MV-4-11 (cell line): ENCODE measurements at regions not wholly inside any gene's neighbourhood (a gene's known extent, or its start where the extent isn't known, plus 50 kb on each side); places are given as distances from the start of the nearest gene placed in this dataset.
"Not testable (repeated sequence)": the region's sequence is repeated elsewhere in the genome, so short reads cannot be mapped to it uniquely, and the experiment has no call there.

Experiments used
- DNase-seq: peaks from one replicate; lab custom pipeline; 2025; lab: John Stamatoyannopoulos, UW

- DNase-seq, result no peak
Observed at GRCh38 chr1:181948372-181948771, 113.1 kb downstream of the ZNF648 start.

DNA sequence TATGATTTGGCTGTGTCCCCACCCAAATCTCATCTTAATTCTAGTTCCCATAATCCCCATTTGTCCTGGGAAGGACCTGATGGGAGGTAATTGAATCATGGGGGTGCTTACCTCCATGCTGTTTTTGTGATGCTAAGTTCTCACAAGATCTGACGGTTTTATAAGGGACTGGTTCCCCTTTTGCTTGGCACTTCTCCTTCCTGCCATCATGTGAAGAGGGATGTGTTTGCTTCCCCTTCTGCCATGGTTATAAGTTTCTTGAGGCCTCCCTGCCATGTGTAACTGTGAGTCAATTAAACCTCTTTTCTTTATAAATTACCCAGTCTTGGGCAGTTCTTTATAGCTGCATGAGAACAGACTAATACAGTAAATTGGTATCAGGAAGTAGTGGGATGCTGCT lies 114.1 kb downstream of the ZNF648 start:
- peak; percentile 90 for DNase-seq

- DNase-seq, result peak; percentile 40
Observed at GRCh38 chr1:181936768-181937581, 124.5 kb downstream of the ZNF648 start.

- DNase-seq, result no peak
Observed at GRCh38 chr1:181936269-181936668, 125.2 kb downstream of the ZNF648 start.

- DNase-seq, result no peak
Observed at GRCh38 chr1:181931873-181932272, 129.6 kb downstream of the ZNF648 start.

DNA sequence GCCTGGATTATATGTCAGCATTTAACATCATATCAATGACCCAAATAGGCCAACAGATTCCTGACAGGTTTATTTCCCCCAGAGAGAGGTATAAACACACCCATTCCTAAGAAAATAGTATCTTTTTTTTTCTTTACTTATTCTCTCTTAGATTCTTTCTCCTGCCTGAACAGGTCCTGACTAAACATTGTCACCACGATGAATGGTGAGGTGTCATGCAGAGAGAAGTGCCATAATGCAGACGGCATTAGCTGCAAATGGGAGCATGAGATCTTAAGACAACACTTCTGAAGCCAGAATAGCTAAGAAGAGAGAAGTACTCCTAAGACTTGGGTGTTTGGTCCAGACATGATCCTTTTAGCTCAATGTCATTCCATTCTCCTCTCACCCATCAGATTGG lies 131.3 kb downstream of the ZNF648 start:
- no peak for DNase-seq

DNA sequence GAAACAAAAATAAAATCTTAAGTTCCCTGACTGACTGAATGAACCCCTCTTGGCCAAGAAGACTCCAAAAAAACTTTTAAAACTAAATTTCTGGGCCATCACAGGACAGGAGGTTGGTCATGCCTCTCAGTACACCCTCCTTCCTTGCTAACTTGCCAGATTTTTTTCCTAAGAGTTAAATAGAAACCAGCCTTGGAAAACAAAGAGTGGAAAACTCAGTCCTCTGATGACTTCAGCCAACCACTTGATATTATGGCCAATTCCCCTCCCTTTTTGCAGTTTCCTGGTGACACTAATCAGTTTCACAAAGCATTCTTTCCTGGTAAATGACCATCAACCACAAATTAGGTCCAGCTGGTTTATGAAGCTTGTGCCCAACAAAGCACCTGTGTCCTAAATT lies 134.8 kb downstream of the ZNF648 start:
- no peak for DNase-seq

DNA sequence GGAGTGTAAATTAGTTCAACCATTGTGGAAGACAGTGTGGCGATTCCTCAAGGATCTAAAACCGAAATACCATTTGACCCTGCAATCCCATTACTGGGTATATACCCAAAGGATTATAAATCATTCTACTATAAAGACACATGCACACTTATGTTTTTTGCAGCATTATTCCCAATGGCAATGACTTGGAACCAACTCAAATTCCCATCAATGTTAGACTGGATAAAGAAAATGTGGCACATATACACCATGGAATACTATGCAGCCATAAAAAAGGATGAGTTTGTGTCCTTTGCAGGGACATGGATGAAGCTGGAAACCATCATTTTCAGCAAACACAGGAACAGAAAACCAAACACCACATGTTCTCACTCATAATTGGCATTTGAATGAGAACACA lies 137.5 kb downstream of the ZNF648 start:
- not testable (repeated sequence) for DNase-seq

DNA sequence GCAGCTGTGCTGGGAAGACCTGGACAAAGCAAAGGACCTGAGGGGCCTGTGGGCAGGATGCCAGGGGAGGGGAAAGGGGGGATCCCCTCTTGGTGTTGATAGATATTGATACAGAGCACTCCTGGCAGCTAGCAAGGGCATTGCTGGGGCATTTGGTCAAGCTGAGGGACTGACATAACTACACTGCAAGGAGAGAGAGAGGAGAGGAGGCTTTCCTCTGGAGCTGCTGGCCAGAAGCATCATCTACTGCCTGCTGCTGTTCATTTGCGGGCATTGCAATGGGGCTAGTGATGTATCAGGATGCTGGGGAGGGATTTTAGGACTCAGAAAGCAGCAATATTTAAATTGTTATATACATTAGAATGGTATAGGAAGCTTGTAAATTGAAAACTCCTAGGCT lies 142.0 kb downstream of the ZNF648 start:
- DNase-seq, result no peak

DNA sequence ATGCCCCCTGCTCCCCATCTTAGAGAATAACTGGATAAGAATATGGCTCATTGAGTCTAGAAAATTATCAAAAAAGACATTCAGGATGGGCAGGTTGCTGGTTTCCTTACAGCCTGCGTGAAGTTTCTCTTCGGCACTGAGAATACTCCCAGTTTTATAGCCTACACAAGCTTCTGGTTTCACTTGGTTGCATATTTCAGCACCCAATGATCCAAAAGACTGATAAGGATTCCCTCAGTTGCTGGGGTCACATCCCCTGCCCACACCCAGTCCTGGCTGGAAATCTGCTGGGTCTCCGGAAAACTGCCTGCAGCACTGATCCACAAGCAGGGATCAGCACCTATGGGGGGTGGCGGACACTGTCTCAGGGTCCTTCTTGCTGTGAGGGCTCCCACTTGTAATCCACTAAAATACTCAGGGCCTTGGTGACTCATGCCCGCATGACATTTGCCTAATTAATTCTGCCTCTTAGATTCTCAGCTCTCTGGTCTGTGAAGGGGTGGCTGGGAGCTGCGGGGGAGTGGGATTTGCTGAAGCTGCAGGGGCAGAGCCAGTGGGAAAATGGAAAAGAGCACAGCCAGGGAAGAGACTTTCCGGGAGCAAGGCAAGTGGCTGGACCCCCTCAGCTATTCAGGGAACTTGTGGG lies 142.5 kb downstream of the ZNF648 start:
- no peak for DNase-seq

DNA sequence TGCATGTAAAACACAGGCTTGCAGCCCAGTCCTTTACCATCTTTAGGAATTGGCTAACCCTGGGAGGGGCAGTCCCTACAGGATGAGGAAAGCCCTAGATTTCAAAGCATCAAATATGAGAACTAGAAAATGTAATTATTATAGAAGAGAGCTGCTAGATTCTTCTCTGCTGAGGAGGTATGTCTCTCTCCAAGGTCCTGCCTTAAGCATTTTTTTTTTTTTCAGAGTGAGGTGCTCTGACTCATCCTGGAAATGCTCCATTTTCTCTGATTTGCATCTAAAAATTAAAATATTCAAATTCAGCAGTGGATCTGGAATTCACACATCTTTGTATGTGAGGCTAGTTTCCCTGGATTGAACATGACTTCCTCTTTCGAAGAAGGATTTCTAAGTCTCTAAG lies 149.8 kb downstream of the ZNF648 start:
- DNase-seq, result no peak

- DNase-seq, result no peak
Observed at GRCh38 chr1:181910905-181911304, 150.6 kb downstream of the ZNF648 start.

DNA sequence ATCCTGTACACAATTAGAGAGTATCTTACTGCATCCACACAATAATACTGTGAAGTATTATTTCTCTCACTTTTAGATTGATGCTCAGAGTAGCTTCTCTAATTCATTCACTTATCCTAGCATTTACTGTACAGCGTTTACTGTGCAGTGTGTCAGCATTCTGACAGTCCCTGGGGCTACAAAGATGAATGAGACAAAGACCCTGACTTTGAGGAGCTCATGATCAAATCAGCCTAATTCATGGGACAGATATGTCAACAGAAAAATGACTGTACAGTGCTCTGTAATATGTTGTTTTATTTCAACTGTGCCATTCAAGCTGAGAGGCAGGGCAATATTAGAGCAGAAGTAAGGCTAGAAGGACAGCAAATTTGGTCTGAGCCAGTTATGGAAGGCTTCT lies 152.5 kb downstream of the ZNF648 start:
- no peak for DNase-seq

DNA sequence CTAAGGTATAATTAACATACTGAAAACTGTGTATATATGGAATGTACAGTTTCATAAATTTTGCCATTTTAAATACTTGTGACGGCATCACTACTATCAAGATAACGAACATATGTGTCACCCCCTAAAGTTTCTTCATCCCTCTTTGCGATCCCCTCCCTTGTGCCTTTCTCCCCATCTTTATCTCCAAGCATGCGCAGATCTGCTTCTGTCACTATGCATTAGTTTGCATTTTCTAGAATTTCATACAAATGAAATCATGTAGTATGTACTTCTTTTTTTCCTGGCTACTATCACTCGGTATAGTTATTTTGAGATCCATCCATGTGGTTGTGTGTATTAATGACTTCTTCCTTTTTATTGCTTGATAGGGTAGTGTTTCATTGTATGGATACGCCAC lies 154.9 kb downstream of the ZNF648 start:
- DNase-seq, result no peak

GRCh38 chr1:181905944-181906597 lies 155.4 kb downstream of the ZNF648 start:
- no peak for DNase-seq

DNA sequence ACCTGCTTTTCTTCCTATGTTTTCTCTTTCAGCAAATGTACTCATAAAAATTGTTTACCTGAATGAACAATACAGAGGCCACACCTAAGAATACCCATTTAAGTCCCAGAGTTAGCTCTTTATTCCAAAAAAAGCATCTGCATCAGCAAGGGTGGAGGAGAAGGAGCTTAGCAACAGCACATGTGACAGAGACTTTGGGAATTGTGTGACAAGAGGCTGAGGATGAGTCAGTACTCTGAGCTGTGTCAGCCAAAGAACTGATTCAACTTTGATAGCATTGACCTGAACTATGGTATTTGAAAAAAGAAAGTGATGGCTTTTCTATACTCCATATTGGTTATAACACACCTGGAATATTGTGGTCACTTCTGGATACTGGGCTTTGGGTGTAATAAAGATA lies 162.7 kb downstream of the ZNF648 start:
- DNase-seq, result no peak

DNA sequence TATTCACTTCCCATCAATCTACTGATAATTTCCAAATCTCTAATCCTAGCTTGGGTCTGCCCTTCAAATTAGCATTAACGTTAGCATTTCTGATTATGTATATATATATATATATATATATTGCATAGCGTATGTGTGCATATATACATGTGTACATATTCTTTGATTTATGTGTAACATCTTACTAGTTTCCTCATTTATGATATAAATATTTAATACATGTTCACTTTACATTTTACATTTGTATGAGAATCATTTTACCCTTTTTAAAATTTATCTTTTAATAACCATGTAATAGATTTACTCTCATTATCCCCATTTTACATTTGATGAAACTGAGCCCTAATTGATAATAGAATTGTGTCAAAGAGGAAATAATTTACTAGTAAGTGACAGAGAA lies 164.7 kb downstream of the ZNF648 start:
- no peak for DNase-seq

DNA sequence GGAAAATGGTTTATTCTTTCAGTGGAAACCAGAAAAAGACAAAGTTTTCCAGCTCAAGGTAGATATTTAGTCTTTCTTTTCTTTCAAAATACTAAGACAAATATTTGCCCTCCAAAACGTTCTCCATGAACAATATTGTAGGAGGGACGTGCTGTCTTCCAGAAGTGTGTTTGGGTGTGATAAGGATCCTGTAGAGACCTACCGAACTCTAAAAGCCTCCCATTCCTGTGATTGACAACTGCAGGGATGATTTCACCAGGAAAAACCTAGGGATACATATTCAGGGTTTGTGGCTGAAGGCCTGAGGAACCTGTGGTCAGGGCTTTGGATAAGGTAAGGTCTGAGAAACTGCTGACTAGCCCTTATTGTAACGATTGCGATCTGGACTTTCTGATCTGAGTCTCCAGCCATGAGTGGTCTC lies 167.1 kb downstream of the ZNF648 start:
- no peak for DNase-seq

DNA sequence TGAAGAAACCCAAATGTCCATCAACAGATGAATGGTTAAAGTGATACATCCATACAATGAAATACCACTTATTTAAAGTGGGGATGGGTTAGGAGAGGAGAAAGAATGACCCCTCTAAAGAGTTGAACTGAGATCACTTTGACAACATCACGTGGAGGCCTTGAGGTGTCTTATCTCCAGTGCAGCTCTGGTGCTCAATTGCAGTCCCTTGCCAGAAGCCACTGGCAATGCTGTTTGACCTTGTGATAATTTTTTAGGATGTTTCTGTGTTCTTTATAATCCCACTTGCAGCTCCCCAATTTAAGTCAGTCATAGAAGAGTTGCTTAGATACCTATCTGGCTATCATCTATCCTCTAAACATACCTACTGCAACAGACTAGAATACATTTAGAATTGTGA lies 167.6 kb downstream of the ZNF648 start:
- DNase-seq, result no peak

DNA sequence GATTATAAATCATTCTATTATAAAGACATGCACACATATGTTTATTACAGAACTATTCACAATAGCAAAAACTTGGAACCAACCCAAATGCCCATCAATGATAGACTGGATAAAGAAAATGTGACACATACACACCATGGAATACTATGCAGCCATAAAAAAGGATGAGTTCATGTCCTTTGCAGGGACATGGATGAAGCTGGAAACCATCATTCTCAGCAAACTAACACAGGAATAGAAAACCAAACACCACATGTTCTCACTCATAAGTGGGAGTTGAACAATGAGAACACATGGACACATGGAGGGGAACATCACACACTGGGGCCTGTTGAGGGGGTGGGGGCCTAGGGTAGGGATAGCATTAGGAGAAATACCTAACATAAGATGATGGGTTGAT lies 168.4 kb downstream of the ZNF648 start:
- not testable (repeated sequence) for DNase-seq

GRCh38 chr1:181872562-181872961 lies 188.9 kb downstream of the ZNF648 start:
- no peak for DNase-seq

- DNase-seq, result no peak
Observed at GRCh38 chr1:181863736-181864135, 197.8 kb downstream of the ZNF648 start.

DNA sequence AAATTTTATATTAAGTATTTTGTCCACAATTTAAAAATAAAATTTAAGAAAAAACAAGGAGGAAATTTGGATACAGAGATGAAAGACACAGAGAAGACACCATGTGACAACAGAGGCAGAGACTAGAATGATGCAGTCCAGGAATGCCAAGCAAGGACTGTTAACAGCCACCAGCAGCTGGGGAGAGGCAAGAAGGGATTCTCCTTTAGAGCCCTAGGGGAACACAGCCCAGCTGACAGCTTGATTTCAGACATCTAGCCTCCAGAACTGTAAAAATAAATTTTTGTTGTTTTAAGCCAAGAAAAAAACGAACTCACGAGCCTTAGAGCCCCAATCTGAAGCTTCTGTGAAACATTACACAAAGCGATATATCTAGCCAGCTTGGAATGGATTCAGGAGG lies 198.5 kb downstream of the ZNF648 start:
- no peak for DNase-seq
